Loucy (cell line): ENCODE measurements at regions not wholly inside any gene's neighbourhood (a gene's known extent, or its start where the extent isn't known, plus 50 kb on each side); places are given as distances from the start of the nearest gene placed in this dataset.

Experiments
- CTCF ChIP-seq: fragments of 200-600 bp; sonication (generic); conservative IDR thresholded peaks from 2 replicates; pipeline ENCODE4 v1.5.1; 2014; ENCODE audit warnings: mild to moderate bottlenecking, antibody characterized with exemption, low read length
- EZH2phosphoT487 ChIP-seq: fragments of 200-600 bp; IDR thresholded peaks from 2 replicates; pipeline ENCODE4 v1.6.1; 2018; ENCODE audit warnings: antibody characterized with exemption, mild to moderate bottlenecking, moderate library complexity, borderline replicate concordance

- no peak for TF ChIP-seq CTCF
- no peak for TF ChIP-seq EZH2phosphoT487
Observed at GRCh38 chr11:37988031-37988430, 1390.0 kb upstream of the RAG2 start.
